ENCODE measurements at regions not wholly inside any gene's neighbourhood (a gene's known extent, or its start where the extent isn't known, plus 50 kb on each side); places are given as distances from the start of the nearest gene placed in this dataset.

- TF ChIP-seq CTCF (IDR thresholded peaks at IDR 0.05) (no peak), ZFX (IDR thresholded peaks at IDR 0.05; ENCODE audit: borderline replicate concordance) (no peak)
- H3K27ac ChIP-seq, result no peak overlapping the region
Measured at GRCh38 chr12:46471404-46471803, 98.8 kb upstream of the SLC38A2 start.

GRCh38 chr12:46470975-46471374 is 98.4 kb upstream of the SLC38A2 start:
- no peak for TF ChIP-seq CTCF (IDR thresholded peaks at IDR 0.05)
- TF ChIP-seq ZFX (IDR thresholded peaks at IDR 0.05; ENCODE audit: borderline replicate concordance), result no peak
- H3K27ac ChIP-seq, result no peak overlapping the region

GRCh38 chr12:46470036-46470627 is 97.6 kb upstream of the SLC38A2 start:
- no peak for TF ChIP-seq CTCF (IDR thresholded peaks at IDR 0.05)
- no peak for TF ChIP-seq ZFX (IDR thresholded peaks at IDR 0.05; ENCODE audit: borderline replicate concordance)
- no peak overlapping the region for H3K27ac ChIP-seq

GRCh38 chr12:46468813-46469212 is 96.2 kb upstream of the SLC38A2 start:
- TF ChIP-seq CTCF (IDR thresholded peaks at IDR 0.05) (no peak), ZFX (IDR thresholded peaks at IDR 0.05; ENCODE audit: borderline replicate concordance) (no peak)
- H3K27ac ChIP-seq, result no peak overlapping the region

GRCh38 chr12:46468160-46468559 is 95.6 kb upstream of the SLC38A2 start:
- H3K27ac ChIP-seq, result no peak overlapping the region
- no peak for TF ChIP-seq CTCF (IDR thresholded peaks at IDR 0.05)
- TF ChIP-seq ZFX (IDR thresholded peaks at IDR 0.05; ENCODE audit: borderline replicate concordance), result no peak

GRCh38 chr12:46465307-46465706 is 92.7 kb upstream of the SLC38A2 start:
- no peak overlapping the region for H3K27ac ChIP-seq
- TF ChIP-seq CTCF (IDR thresholded peaks at IDR 0.05) (no peak), ZFX (IDR thresholded peaks at IDR 0.05; ENCODE audit: borderline replicate concordance) (no peak)

- TF ChIP-seq ZFX (IDR thresholded peaks at IDR 0.05; ENCODE audit: borderline replicate concordance), result no peak
- no peak for TF ChIP-seq CTCF (IDR thresholded peaks at IDR 0.05)
- no peak overlapping the region for H3K27ac ChIP-seq
Measured at GRCh38 chr12:46464863-46465262, 92.3 kb upstream of the SLC38A2 start.
